Hepatocyte (in vitro differentiated cells): ENCODE measurements at regions not wholly inside any gene's neighbourhood (a gene's known extent, or its start where the extent isn't known, plus 50 kb on each side); places are given as distances from the start of the nearest gene placed in this dataset.

Source experiments
- DNase-seq: peaks from one replicate; pipeline ENCODE4 v3.0.0-alpha.2; 2016; ENCODE audit warnings: low spot score
- H2AFZ ChIP-seq: fragments of 200-600 bp; sonication (generic); 2 replicates; pipeline ENCODE4 v1.6.0; 2016; ENCODE audit warnings: antibody characterized with exemption, mild to moderate bottlenecking
- H3K27ac ChIP-seq: fragments of 200-600 bp; sonication (generic); 2 replicates; pipeline ENCODE4 v1.5.1; 2016; ENCODE audit warnings: mild to moderate bottlenecking
- H3K27me3 ChIP-seq: fragments of 200-600 bp; sonication (generic); 2 replicates; pipeline ENCODE4 v1.6.1; 2016
- H3K36me3 ChIP-seq: fragments of 200-600 bp; sonication (generic); replicated peaks from 2 replicates; pipeline ENCODE4 v1.5.1; 2016; ENCODE audit warnings: low read depth; ENCODE audit not compliant: insufficient read depth
- H3K4me1 ChIP-seq: fragments of 200-600 bp; sonication (generic); 2 replicates; pipeline ENCODE4 v1.5.1; 2016; ENCODE audit warnings: mild to moderate bottlenecking, moderate library complexity; ENCODE audit not compliant: insufficient read depth
- H3K4me2 ChIP-seq: fragments of 200-600 bp; sonication (generic); 2 replicates; pipeline ENCODE4 v1.6.0; 2016
- H3K4me3 ChIP-seq: fragments of 200-600 bp; sonication (generic); 2 replicates; pipeline ENCODE4 v1.5.1; 2016; ENCODE audit warnings: mild to moderate bottlenecking
- H3K79me2 ChIP-seq: fragments of 200-600 bp; sonication (generic); 2 replicates; pipeline ENCODE4 v1.6.0; 2017; ENCODE audit warnings: mild to moderate bottlenecking
- H3K9me2 ChIP-seq: fragments of 200-600 bp; sonication (generic); replicated peaks from 2 replicates; pipeline ENCODE4 v1.6.0; 2017; ENCODE audit warnings: mild to moderate bottlenecking; ENCODE audit not compliant: insufficient read depth
- H3K9me3 ChIP-seq: fragments of 200-600 bp; sonication (generic); 2 replicates; pipeline ENCODE4 v1.5.1; 2016; ENCODE audit warnings: low read depth, mild to moderate bottlenecking
- H4K20me1 ChIP-seq: fragments of 200-600 bp; sonication (generic); 2 replicates; pipeline ENCODE4 v1.6.0; 2016; ENCODE audit warnings: mild to moderate bottlenecking; ENCODE audit not compliant: insufficient read depth, poor library complexity, severe bottlenecking
- CTCF ChIP-seq: fragments of 200-600 bp; sonication (generic); IDR thresholded peaks from 2 replicates; pipeline ENCODE4 v1.5.1; 2016; ENCODE audit warnings: antibody characterized with exemption, mild to moderate bottlenecking; ENCODE audit not compliant: poor library complexity
- EZH2 ChIP-seq: fragments of 200-600 bp; sonication (generic); IDR thresholded peaks from 2 replicates; pipeline ENCODE4 v1.6.1; 2016; ENCODE audit warnings: antibody characterized with exemption, mild to moderate bottlenecking, borderline replicate concordance
- EZH2phosphoT487 ChIP-seq: fragments of 200-600 bp; sonication (generic); IDR thresholded peaks from one replicate; pipeline ENCODE4 v1.6.1; 2018; ENCODE audit warnings: antibody characterized with exemption, mild to moderate bottlenecking, low read depth, moderate library complexity; ENCODE audit not compliant: unreplicated experiment, severe bottlenecking
- WGBS: methylation state at CpG from one replicate; pipeline ENCODE4 v1.1.6; 2016; ENCODE audit warnings: low lambda C conversion rate; ENCODE audit errors: missing lambda C conversion rate; 5-methylcytosine and 5-hydroxymethylcytosine counted together

GRCh38 chr4:11543706-11544105 is 115.0 kb upstream of the HS3ST1 start:
- 66% methylated on average over 2 of the region's 2 CpGs for WGBS
- Histone ChIP-seq H4K20me1 (no peaks in the 10 kb centered on the region), H3K4me2 (no peak overlapping the region), H3K27me3 (no peaks in the 10 kb centered on the region), H3K36me3 (no peaks in the 10 kb centered on the region), H3K9me2 (no peaks in the 10 kb centered on the region), H3K27ac (peak overlapping the region; percentile 24), H3K4me3 (no peak overlapping the region), H3K79me2 (no peaks in the 10 kb centered on the region), H3K4me1 (no peaks in the 10 kb centered on the region), H3K9me3 (no peaks in the 10 kb centered on the region), H2AFZ (no peak overlapping the region)
- TF ChIP-seq EZH2 (no peak), CTCF (no peak)
- DNase-seq, result no peak

- Histone ChIP-seq H3K27ac (no peak overlapping the region), H2AFZ (no peak overlapping the region), H3K36me3 (no peaks in the 10 kb centered on the region), H3K4me1 (no peaks in the 10 kb centered on the region), H3K27me3 (no peaks in the 10 kb centered on the region), H3K79me2 (no peaks in the 10 kb centered on the region), H3K9me2 (no peaks in the 10 kb centered on the region), H3K4me2 (no peak overlapping the region), H3K4me3 (no peak overlapping the region), H4K20me1 (no peaks in the 10 kb centered on the region), H3K9me3 (no peaks in the 10 kb centered on the region)
- WGBS, result 67% methylated on average over 2 of the region's 2 CpGs
- DNase-seq, result no peak
- TF ChIP-seq EZH2phosphoT487 (no peak), EZH2 (no peak), CTCF (no peak)
Measured at GRCh38 chr4:11542952-11543351, 114.3 kb upstream of the HS3ST1 start.

- no peaks in the 10 kb centered on the region for H3K9me3 ChIP-seq
- H4K20me1 ChIP-seq, result no peaks in the 10 kb centered on the region
- no peaks in the 10 kb centered on the region for H3K79me2 ChIP-seq
- H3K36me3 ChIP-seq, result no peaks in the 10 kb centered on the region
- WGBS, result 76% methylated on average over 4 of the region's 4 CpGs
- TF ChIP-seq CTCF (no peak), EZH2phosphoT487 (no peak), EZH2 (no peak)
- H3K4me2 ChIP-seq, result no peak overlapping the region
- no peak for DNase-seq
- no peak overlapping the region for H3K4me3 ChIP-seq
- no peaks in the 10 kb centered on the region for H3K27me3 ChIP-seq
- H2AFZ ChIP-seq, result no peak overlapping the region
- H3K4me1 ChIP-seq, result peaks cover 5% of the 10 kb centered on the region
- H3K9me2 ChIP-seq, result no peaks in the 10 kb centered on the region
- H3K27ac ChIP-seq, result no peak overlapping the region
Measured at GRCh38 chr4:11537846-11538245, 109.2 kb upstream of the HS3ST1 start.

- Histone ChIP-seq H3K36me3 (no peaks in the 10 kb centered on the region), H3K4me3 (no peak overlapping the region), H2AFZ (no peak overlapping the region), H3K4me1 (peaks cover 9% of the 10 kb centered on the region), H3K79me2 (no peaks in the 10 kb centered on the region), H3K4me2 (no peak overlapping the region), H3K27me3 (no peaks in the 10 kb centered on the region), H3K9me2 (no peaks in the 10 kb centered on the region), H3K9me3 (peaks cover 2% of the 10 kb centered on the region), H3K27ac (no peak overlapping the region), H4K20me1 (no peaks in the 10 kb centered on the region)
- TF ChIP-seq EZH2 (no peak), EZH2phosphoT487 (no peak), CTCF (no peak)
- WGBS, result 67% methylated on average over 5 of the region's 5 CpGs
- DNase-seq, result no peak
Measured at GRCh38 chr4:11535333-11535732, 106.6 kb upstream of the HS3ST1 start.
